Activated CD8-positive, alpha-beta memory T cell treated with anti-CD3 and anti-CD28 coated beads, Interleukin-2, amount 50 U/mL, for 1 hour (primary cell): ENCODE measurements at regions not wholly inside any gene's neighbourhood (a gene's known extent, or its start where the extent isn't known, plus 50 kb on each side); places are given as distances from the start of the nearest gene placed in this dataset.
"Not testable (repeated sequence)": the region's sequence is repeated elsewhere in the genome, so short reads cannot be mapped to it uniquely, and the experiment has no call there.

Experiments used
- DNase-seq: peaks from one replicate; pipeline ENCODE4 v3.0.0-alpha.2; 2020; ENCODE audit errors: extremely low read depth

GRCh38 chr22:22822106-22822505, 65.5 kb upstream of the IGLL5 start:
- no peak for DNase-seq

GRCh38 chr22:22822553-22822952, 65.1 kb upstream of the IGLL5 start:
- not testable (repeated sequence) for DNase-seq

DNA sequence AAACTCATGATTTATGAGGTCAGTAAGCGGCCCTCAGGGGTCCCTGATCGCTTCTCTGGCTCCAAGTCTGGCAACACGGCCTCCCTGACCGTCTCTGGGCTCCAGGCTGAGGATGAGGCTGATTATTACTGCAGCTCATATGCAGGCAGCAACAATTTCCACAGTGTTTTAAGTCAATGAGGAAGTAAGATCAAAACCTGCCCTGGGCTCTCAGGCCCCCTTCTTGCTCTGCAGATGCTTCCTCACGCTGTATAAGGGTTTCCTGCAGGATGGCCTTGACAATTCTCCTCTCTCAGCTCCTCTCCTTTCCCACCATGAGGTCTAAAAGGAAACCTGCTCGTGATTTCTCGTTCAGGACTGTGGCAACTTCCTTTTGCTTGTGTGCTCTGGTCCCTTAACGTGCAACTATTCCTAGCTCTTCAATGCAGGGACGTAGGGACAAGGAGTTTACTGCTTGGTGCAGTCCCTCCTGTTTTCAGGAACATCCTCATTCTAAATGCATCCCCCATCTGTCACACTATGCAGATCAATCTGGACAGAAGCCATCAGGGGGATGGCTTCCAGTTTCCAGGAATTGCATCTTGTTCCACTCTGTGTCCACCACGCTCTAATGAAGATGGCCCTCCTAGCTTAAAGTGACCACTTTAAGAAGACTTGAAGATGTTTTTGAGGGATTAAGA, 64.3 kb upstream of the IGLL5 start:
- DNase-seq = no peak

DNA sequence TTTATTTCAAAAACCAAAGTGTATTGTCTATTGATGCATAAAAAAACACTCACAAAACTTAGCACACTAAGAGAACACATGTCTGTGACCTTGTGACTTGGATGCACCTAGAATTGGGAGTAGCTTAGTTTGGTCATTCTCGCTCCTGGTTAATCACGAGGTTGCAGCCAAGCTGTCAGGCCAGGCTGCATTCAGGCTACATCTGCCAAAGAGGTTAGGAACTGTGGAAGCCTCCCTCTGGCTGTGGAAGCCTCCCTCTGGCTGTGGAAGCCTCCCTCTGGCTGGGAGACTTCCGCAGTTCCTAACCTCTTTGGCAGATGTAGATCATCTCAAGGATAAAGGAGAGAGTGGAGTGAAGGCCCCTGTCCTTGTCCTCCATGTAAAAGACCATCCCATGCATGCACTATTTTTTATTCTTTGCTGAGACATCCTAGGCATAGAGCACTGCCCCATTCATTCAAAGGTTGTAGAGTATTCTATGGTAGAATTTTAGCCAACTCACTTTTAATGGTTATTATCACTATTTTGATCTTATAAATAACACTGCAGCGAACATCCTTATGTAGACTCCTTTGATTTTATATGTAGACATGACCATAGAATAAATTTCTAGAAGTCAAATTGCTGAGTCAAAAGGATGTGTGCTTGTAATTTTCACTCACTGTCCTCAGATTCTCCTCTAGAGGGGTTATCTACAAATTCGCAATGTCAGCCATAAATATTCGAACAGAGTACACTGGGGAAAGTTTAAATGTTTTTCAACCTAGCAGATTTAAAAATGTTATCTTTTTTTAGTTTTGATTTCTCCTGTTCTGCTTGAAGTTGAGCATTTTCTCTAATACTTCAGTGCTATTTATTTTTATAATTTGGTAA, 63.0 kb upstream of the IGLL5 start:
- DNase-seq = no peak

GRCh38 chr22:22825213-22825593, 62.4 kb upstream of the IGLL5 start:
- no peak for DNase-seq

- no peak for DNase-seq
Measured at GRCh38 chr22:22827187-22827939, 60.3 kb upstream of the IGLL5 start.

DNA sequence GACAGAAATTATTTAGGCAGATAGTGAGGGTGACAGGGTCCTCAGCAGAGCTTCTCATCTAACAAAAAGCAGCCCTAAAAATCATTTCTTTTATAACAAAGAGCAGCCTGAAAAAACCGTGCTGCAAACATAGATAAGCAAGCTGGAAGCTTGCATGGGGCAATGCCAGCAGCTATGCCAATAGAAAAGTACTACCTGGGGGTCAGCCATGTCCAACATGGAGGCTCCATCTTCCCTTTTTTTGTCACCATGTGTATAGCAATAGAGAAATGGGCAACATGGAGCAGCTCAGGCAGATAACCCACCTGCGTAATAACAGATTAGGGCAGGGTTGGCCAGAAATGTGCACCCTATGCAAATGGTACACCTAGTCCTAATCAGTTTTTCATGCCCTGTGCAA, 57.4 kb upstream of the IGLL5 start:
- DNase-seq = no peak

GRCh38 chr22:22830957-22831688, 56.5 kb upstream of the IGLL5 start:
- DNase-seq = no peak

DNA sequence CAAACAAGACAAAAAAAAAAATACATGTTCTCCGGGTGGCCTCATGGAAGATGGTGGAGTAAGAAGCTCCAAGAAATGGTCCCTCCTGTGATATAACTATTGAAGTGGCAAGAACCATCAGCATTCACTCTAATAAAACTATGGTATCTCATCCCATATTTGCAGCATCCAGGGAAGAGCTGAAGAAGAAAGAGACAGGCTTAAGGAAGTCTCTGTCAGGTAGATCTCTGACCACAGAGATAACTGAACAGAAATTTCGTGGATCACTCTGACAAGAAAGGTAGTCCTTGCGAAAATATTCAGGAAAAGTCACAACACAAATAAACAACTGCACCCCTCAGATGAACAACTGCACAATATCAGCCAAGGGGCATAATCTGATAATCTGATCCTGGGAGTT, 54.6 kb upstream of the IGLL5 start:
- no peak for DNase-seq

- DNase-seq = no peak
Measured at GRCh38 chr22:22833488-22833887, 54.1 kb upstream of the IGLL5 start.

GRCh38 chr22:22834204-22834603, 53.4 kb upstream of the IGLL5 start:
- no peak for DNase-seq

GRCh38 chr22:22834783-22835182, 52.8 kb upstream of the IGLL5 start:
- DNase-seq = no peak

DNA sequence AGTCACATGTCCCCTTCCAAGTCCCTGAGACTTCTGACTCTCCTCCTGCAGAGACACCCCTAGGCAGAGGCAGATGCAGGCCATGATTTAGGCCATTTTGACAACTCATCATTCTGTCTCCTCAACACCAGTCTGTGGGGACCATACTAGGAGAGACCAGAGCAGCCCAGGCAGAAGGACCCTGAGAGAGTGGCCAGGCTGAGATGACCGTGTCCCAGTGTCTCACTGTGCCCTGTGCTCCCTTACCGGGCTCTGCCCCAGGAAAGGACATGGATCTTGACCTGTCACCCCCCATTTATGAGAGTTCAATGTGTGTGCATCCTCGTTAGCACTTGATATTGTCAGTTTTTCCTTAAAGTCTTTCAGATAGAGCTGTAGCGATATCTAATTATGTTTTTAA, 52.4 kb upstream of the IGLL5 start:
- DNase-seq = no peak

DNA sequence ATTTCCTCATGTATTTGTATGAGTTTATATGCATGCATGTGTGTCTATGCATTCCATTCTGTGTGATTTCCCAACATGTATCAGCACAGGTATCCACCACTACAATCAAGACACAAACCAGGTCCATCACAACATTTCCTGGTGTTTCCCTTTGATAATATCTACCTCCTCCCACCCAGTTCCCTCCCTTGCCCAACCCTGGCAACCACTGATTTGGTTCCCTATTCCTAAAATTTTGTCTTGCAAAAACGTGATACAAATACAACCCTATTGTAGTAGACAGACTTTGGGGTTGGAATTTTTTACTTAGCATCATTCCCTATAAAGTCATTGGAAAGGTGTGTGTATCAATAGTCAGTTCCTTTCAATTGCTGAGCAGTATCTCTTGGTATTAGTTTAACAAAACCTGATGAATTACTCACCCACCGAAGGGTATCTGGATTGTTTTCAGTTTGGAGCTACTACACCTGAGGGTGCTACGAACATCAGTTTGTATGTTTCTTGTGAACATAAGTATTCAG, 51.8 kb upstream of the IGLL5 start:
- DNase-seq = no peak

DNA sequence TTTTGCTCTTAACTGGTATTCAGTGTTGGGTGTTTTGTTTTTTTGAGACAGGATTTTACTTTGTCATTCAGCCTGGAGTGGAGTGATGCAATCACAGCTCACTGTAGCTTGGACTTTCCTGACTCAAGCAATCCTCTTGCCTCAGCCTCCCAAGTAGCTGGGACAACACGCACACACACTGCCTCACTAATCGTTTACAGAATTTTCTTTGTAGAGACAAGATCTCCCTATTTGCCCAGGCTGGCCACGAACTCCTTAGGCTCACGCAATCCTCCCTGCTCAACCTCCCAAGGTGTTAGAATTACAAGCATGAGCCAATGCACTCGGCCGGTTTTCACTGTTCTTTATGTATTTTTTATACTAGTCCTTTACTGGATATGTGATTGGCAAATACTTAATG, 51.0 kb upstream of the IGLL5 start:
- no peak for DNase-seq
